Caco-2 (cell line): ENCODE measurements at regions not wholly inside any gene's neighbourhood (a gene's known extent, or its start where the extent isn't known, plus 50 kb on each side); places are given as distances from the start of the nearest gene placed in this dataset.

Experiments
- BruUV-seq: library from RNA; stranded (reverse); fragments of 400-500 nt; replicated peaks from 2 replicates; lab custom pipeline; 2021; lab: Mats Ljungman, UMichigan
- CTCF ChIA-PET: fragments of 300-600 bp; sonication (Branson Sonifier 250); formaldehyde crosslinking; loops from one replicate; lab custom pipeline; 2022; ENCODE audit warnings: antibody characterized with exemption; lab: Charles Lee
- POLR2A ChIA-PET: fragments of 300-600 bp; sonication (Branson Sonifier 250); formaldehyde crosslinking; loops from one replicate; lab custom pipeline; 2022; ENCODE audit warnings: antibody characterized with exemption; lab: Charles Lee
- DNase-seq, 2 experiments: peaks; one replicate each; pipeline versions ENCODE4 v3.0.0 to v3.0.0-alpha.2; 2020 to 2022
- H3K27me3 ChIP-seq: replicated peaks from 2 replicates; pipeline ENCODE4 v1.6.0; 2011; ENCODE audit warnings: low read length; ENCODE audit not compliant: control insufficient read depth, insufficient read depth
- H3K36me3 ChIP-seq: 2 replicates; pipeline ENCODE4 v1.5.1; 2011; ENCODE audit warnings: low read length; ENCODE audit not compliant: control insufficient read depth, insufficient read depth
- H3K4me1 ChIP-seq: fragments of 250-450 bp; sonication (Bioruptor Pico); 2 replicates; pipeline ENCODE4 v1.5.1; 2020; ENCODE audit warnings: mild to moderate bottlenecking
- H3K4me3 ChIP-seq: 2 replicates; pipeline ENCODE4 v1.5.1; 2011; ENCODE audit warnings: low read depth, mild to moderate bottlenecking, control low read depth, low read length
- H3K9me3 ChIP-seq: fragments of 250-450 bp; sonication (Bioruptor Pico); 2 replicates; pipeline ENCODE4 v1.5.1; 2020; ENCODE audit warnings: mild to moderate bottlenecking, moderate library complexity
- H3K27ac Mint-ChIP-seq: one replicate; pipeline ENCODE4 v1.8.0; 2022; ENCODE audit warnings: mixed read lengths; ENCODE audit not compliant: unreplicated experiment
- H3K27me3 Mint-ChIP-seq: one replicate; pipeline ENCODE4 v1.8.0; 2022; ENCODE audit warnings: mixed read lengths; ENCODE audit not compliant: insufficient read depth, unreplicated experiment
- H3K36me3 Mint-ChIP-seq: one replicate; pipeline ENCODE4 v1.8.0; 2022; ENCODE audit warnings: mild to moderate bottlenecking, mixed read lengths; ENCODE audit not compliant: insufficient read depth, unreplicated experiment
- H3K4me1 Mint-ChIP-seq: one replicate; pipeline ENCODE4 v1.8.0; 2022; ENCODE audit warnings: low read depth, mixed read lengths; ENCODE audit not compliant: unreplicated experiment
- H3K4me3 Mint-ChIP-seq: one replicate; pipeline ENCODE4 v1.8.0; 2022; ENCODE audit warnings: mild to moderate bottlenecking, moderate library complexity, mixed read lengths; ENCODE audit not compliant: unreplicated experiment
- H3K9me3 Mint-ChIP-seq: one replicate; pipeline ENCODE4 v1.8.0; 2022; ENCODE audit warnings: mixed read lengths; ENCODE audit not compliant: unreplicated experiment
- intact Hi-C: fragments of 100-400 bp; cut with micrococcal nuclease; formaldehyde crosslinking; loops from one replicate; pipeline ENCODE4 v1.10.0; 2022; ENCODE audit not compliant: unreplicated experiment
- TF ChIP-seq, protein P1 (sequence below), 2 experiments: fragments of 200-600 bp in 1 of 2; IDR thresholded peaks; 1 replicate in 1 of 2; 2 replicates in 1 of 2; pipeline versions ENCODE4 v1.5.1 to v1.8.0; 2011 to 2022; ENCODE audit warnings: antibody characterized with exemption in 1 of 2, control low read depth in 1 of 2, inconsistent platforms in 1 of 2, low read depth in 1 of 2, low read length in 1 of 2, mild to moderate bottlenecking in 1 of 2, moderate library complexity in 1 of 2; ENCODE audit not compliant: insufficient read depth in 1 of 2, severe bottlenecking in 1 of 2, unreplicated experiment in 1 of 2

DNA sequence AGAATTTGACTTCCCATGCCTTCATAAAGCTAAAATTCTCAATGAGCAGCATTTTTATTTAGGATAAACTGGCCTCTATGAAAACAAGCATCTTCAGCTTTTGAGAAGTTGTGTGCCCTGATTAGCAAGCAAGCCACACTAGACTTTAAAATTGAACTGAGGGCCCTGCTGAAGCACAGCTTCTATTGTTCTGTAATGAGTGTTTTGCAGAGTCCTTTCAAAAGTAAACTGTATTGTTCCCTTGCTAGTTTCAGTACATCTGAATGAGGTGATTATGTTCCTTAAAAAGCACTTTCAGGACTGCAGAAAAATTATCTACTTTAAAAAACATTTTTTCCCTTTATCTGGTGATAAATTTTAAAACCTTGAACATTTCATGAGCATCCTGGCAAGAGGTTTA is 113.3 kb upstream of the PRPS1L1 start:
- Histone ChIP-seq H3K9me3 (no peaks in the 10 kb centered on the region), H3K27me3 (no peaks in the 10 kb centered on the region), H3K36me3 (no peaks in the 10 kb centered on the region), H3K4me3 (no peak overlapping the region), H3K4me1 (no peaks in the 10 kb centered on the region)
- POLR2A ChIA-PET: no interaction called here
- BruUV-seq: no TSS peak
- H3K4me3 Mint-ChIP-seq: no peak overlapping the region
- CTCF ChIA-PET: no interaction called here
- H3K4me1 Mint-ChIP-seq: no peaks in the 10 kb centered on the region
- intact Hi-C loops: no loop called here
- DNase-seq: no peak
- no peaks in the 10 kb centered on the region for H3K9me3 Mint-ChIP-seq
- TF ChIP-seq, protein P1, sequence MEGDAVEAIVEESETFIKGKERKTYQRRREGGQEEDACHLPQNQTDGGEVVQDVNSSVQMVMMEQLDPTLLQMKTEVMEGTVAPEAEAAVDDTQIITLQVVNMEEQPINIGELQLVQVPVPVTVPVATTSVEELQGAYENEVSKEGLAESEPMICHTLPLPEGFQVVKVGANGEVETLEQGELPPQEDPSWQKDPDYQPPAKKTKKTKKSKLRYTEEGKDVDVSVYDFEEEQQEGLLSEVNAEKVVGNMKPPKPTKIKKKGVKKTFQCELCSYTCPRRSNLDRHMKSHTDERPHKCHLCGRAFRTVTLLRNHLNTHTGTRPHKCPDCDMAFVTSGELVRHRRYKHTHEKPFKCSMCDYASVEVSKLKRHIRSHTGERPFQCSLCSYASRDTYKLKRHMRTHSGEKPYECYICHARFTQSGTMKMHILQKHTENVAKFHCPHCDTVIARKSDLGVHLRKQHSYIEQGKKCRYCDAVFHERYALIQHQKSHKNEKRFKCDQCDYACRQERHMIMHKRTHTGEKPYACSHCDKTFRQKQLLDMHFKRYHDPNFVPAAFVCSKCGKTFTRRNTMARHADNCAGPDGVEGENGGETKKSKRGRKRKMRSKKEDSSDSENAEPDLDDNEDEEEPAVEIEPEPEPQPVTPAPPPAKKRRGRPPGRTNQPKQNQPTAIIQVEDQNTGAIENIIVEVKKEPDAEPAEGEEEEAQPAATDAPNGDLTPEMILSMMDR (IDR thresholded peaks at IDR 0.05; ENCODE audit: insufficient read depth in 1 of 2, low read depth in 1 of 2, low read length in 1 of 2, severe bottlenecking in 1 of 2, unreplicated experiment in 1 of 2): no peak
- H3K27me3 Mint-ChIP-seq: peaks cover 12% of the 10 kb centered on the region
- no peak overlapping the region for H3K27ac Mint-ChIP-seq
- no peaks in the 10 kb centered on the region for H3K36me3 Mint-ChIP-seq

GRCh38 chr7:18144166-18144565 is 116.5 kb upstream of the PRPS1L1 start:
- no peaks in the 10 kb centered on the region for H3K9me3 Mint-ChIP-seq
- H3K27me3 Mint-ChIP-seq: peaks cover 12% of the 10 kb centered on the region
- H3K27me3 ChIP-seq: no peaks in the 10 kb centered on the region
- no peak overlapping the region for H3K27ac Mint-ChIP-seq
- no peak overlapping the region for H3K4me3 ChIP-seq
- CTCF ChIA-PET: no interaction called here
- POLR2A ChIA-PET: no interaction called here
- no peaks in the 10 kb centered on the region for H3K4me1 ChIP-seq
- intact Hi-C loops: no loop called here
- no peaks in the 10 kb centered on the region for H3K36me3 Mint-ChIP-seq
- DNase-seq: no peak
- H3K4me1 Mint-ChIP-seq: no peaks in the 10 kb centered on the region
- H3K4me3 Mint-ChIP-seq: no peak overlapping the region
- no peaks in the 10 kb centered on the region for H3K9me3 ChIP-seq
- TF ChIP-seq, protein P1 (IDR thresholded peaks at IDR 0.05; ENCODE audit: insufficient read depth in 1 of 2, low read depth in 1 of 2, low read length in 1 of 2, severe bottlenecking in 1 of 2, unreplicated experiment in 1 of 2): no peak
- BruUV-seq: no TSS peak
- H3K36me3 ChIP-seq: no peaks in the 10 kb centered on the region

DNA sequence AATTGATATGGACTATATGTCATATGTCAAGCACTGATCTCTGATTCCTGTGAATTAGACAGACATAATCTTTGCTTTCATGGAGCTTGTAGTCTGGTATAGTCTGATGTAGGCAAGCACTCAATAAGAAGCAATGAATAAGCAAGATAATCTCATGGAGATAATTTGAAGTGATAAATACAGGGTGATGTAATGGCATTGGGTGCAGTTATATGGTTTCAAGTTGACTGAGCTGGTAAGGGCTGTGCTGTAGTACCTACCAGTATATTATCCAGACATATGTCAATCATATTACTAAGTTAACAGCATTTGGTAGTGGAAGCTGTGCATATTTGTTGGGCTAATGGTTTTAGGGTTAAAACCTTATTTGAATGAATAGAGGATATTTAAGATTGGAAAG is 117.5 kb upstream of the PRPS1L1 start:
- H3K36me3 Mint-ChIP-seq: no peaks in the 10 kb centered on the region
- intact Hi-C loops: no loop called here
- Histone ChIP-seq H3K4me1 (no peaks in the 10 kb centered on the region), H3K27me3 (no peaks in the 10 kb centered on the region), H3K9me3 (no peaks in the 10 kb centered on the region), H3K36me3 (no peaks in the 10 kb centered on the region), H3K4me3 (no peak overlapping the region)
- BruUV-seq: no TSS peak
- CTCF ChIA-PET: no interaction called here
- no peaks in the 10 kb centered on the region for H3K4me1 Mint-ChIP-seq
- DNase-seq: no peak
- H3K4me3 Mint-ChIP-seq: no peak overlapping the region
- peaks cover 12% of the 10 kb centered on the region for H3K27me3 Mint-ChIP-seq
- H3K9me3 Mint-ChIP-seq: no peaks in the 10 kb centered on the region
- H3K27ac Mint-ChIP-seq: no peak overlapping the region
- POLR2A ChIA-PET: no interaction called here
- TF ChIP-seq, protein P1 (IDR thresholded peaks at IDR 0.05; ENCODE audit: insufficient read depth in 1 of 2, low read depth in 1 of 2, low read length in 1 of 2, severe bottlenecking in 1 of 2, unreplicated experiment in 1 of 2): no peak
